ENCODE measurements at regions not wholly inside any gene's neighbourhood (a gene's known extent, or its start where the extent isn't known, plus 50 kb on each side); places are given as distances from the start of the nearest gene placed in this dataset.
A peak's percentile ranks its signal among the peaks of the same experiment; 100 is the strongest.
"Not testable (repeated sequence)": the region's sequence is repeated elsewhere in the genome, so short reads cannot be mapped to it uniquely, and the experiment has no call there.

GRCh38 chr2:57417007-57417406 is 629.6 kb upstream of the VRK2 start:
- no peak for DNase-seq (ENCODE audit: low read depth)

DNA sequence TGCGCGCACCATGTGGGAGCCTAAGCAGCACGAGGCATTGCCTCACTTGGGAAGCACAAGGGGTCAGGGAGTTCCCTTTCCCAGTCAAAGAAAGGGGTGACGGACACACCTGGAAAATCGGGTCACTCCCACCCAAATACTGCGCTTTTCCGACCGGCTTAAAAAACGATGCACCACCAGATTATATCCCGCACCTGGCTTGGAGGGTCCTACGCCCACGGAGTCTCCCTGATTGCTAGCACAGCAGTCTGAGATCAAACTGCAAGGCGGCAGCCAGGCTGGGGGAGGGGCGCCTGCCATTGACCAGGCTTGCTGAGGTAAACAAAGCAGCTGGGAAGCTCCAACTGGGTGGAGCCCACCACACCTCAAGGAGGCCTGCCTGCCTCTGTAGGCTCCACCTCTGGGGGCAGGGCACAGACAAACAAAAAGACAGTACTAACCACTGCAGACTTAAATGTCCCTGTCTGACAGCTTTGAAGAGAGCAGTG is 627.7 kb upstream of the VRK2 start:
- not testable (repeated sequence) for DNase-seq (ENCODE audit: low read depth)

DNA sequence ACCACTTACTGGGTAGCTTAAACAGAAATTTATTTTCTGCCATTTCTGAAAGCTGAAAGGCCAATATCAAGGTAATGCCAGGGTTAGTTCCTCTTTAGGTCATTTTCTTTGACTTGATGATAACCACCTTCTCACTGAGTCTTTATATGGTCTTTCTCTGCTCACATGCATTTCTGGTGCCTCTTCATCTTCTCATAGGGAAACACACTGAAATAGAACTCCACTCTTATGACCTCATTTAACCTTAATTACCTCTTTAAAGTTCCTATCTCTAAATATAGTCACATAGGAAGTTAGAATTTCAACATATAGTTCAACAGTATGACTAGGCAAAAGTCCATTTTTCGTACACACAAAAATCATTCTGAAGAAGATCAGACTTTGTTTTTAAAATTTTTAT is 616.8 kb upstream of the VRK2 start:
- no peak for DNase-seq (ENCODE audit: low read depth)

- no peak for DNase-seq (ENCODE audit: low read depth)
Measured at GRCh38 chr2:57432528-57432927, 614.1 kb upstream of the VRK2 start.

DNA sequence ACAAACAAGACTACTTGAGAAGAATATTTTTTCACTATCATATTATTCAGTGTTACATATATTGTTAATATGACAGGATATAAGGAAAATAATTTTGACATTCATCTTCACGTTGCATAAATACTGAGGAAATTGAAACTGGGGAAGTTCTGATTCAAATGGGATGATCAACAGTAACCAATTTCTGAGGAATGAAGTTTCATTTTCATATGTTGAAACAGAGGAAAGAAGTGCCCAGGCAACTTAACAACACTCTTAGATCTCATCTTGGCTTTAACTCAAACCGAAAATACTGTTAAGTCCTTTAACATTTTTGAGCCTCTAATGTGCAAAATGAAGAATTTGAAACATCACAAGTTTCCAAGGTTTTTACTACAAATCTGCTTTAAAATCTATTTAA is 612.2 kb upstream of the VRK2 start:
- no peak for DNase-seq (ENCODE audit: low read depth)

DNA sequence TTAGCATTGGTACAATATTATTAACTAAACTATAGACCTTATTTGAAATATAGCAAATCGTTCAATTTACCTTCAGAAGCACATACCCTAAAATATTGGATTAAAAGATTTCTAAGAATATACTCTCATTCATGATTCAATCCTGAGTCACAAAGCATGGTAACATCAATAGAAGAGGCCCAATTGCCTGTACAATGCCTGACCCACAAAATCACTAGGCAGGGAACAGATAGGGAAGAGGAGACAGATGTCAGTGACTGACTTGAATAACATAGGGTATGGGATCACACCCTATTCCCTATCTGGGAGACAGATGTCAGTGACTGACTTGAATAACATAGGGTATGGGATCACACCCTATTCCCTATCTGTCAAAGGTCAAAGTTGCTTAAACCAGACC is 611.6 kb upstream of the VRK2 start:
- DNase-seq (ENCODE audit: low read depth) = peak; percentile 49

DNA sequence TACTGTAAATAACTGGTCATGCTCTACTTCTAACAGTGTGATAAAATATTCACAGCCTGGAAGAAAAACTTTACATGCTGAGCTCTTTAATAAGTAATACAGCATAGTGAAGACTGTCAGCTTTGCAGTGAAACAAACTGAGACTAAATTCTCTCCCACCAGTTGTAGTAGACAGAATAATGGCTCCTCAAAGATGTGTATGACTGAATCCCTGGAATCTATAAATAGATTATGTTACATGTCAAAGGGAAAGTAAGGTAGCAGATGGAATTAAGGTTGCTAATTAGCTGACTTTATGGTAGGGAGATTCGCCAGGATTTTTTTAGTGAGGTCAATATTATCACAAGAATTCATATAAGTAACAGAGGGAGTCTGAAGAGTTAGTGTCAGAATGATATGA is 609.5 kb upstream of the VRK2 start:
- no peak for DNase-seq (ENCODE audit: low read depth)

DNA sequence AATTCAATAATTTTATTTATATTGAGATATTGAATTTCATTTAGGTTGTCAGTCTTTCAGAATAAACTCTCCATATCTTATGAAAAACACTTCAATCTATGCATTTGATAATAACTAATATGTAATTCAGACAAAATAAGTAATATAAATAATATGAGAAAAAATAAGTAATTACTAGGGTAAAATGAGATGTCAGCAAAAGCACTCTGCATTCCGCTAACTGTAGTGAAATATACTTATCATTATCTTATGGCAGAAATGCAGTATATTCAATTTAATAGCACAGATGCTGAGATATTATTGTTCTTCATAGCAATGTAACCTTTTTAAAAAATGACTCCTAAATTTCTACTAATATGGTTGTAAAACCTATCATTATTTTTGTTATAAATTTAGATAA is 606.2 kb upstream of the VRK2 start:
- no peak for DNase-seq (ENCODE audit: low read depth)

DNA sequence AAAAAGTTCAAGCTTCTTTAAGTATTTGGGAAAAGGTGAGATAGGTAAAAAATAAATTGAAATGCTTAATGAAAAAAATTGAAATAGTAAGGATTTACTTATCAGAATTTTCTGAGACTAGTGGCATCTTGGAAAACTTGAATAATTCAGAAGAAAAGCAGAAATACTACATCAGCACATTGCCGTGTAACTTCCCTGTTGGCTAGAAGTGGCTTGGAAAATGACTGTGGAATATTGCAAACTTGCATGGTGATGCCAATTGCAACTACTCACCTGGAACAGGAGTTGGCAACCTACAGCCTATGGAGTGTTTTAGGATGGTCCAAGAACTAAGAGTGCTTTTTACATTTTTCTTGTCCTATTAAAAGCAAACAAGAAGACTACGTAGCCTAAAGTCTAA is 603.5 kb upstream of the VRK2 start:
- DNase-seq (ENCODE audit: low read depth) = no peak

DNA sequence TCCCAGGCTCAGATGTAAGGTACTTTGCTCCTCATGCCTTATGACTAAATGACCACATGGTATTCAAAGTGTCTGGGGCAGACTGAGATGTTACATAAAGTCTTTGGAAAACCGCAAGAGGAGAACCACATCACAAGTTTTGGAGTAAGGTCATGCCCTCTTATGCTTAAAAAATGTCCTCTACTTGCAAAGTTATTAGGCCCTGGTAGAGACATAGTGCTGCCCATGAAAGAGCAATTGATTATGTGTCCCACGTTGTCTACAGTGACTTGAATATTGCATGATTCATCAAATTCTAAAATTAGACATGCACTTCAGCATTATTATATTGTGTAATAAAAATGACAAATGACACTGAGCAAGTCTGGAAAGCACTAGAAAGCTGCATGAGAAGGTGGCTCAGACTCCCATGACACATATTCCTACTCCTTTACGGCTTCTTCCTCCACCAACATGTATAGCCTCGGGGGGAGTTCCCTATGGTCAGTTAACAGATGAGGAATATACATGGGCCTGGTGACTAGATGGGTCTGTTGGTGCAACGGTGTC is 602.6 kb upstream of the VRK2 start:
- peak; percentile 89 for DNase-seq (ENCODE audit: low read depth)

DNA sequence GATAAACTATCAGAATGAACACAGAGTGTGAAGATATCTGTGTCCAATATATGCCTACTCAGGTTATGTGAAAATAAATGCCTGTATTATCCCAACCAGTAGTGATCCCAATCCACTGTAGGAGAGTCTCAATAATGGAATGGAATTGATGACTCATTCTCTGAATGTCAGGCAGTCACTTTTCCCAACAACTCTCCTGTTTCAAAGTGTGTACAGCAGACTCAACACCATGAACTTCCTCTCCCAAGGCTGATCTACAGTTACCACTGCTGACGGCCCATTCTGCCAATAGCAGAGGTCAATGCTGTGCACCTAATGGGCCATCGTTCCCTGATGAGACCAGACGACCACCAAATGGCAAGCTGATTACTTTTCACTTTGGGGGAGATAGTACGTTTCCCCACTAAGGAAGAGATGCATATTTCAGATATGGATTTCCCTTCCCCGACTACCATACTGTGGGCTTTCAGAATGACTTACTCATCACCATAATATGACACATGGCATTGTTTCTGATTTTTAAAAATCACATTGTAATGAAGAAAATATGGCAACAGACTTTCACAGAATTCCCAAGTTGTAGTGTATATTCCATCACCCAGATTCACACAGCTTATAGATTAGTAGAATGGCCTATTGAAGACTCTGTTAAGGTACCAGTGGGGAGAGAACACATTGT is 601.7 kb upstream of the VRK2 start:
- peak; percentile 26 for DNase-seq (ENCODE audit: low read depth)

- peak; percentile 3 for DNase-seq (ENCODE audit: low read depth)
Measured at GRCh38 chr2:57448816-57449215, 597.8 kb upstream of the VRK2 start.

- DNase-seq (ENCODE audit: low read depth) = no peak
Measured at GRCh38 chr2:57450170-57450569, 596.4 kb upstream of the VRK2 start.

DNA sequence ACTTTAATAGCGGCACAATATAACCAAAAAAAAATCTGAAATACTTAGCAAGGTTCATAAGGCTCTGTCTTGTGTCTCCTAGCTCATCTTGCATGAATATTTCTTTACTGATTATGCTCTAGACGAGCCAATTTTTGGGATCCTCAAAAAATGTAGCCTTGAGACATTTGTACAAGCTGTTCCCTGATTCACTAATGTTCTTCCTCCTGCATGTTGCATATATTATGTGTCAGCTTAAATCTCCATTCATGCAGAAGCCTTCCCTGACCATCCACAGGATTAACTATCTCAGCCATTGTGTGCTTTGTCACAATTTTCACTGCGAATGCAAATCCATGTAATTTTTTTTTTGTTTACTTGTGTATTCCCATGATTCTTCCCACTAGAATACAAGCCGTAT is 594.0 kb upstream of the VRK2 start:
- DNase-seq (ENCODE audit: low read depth) = no peak

DNA sequence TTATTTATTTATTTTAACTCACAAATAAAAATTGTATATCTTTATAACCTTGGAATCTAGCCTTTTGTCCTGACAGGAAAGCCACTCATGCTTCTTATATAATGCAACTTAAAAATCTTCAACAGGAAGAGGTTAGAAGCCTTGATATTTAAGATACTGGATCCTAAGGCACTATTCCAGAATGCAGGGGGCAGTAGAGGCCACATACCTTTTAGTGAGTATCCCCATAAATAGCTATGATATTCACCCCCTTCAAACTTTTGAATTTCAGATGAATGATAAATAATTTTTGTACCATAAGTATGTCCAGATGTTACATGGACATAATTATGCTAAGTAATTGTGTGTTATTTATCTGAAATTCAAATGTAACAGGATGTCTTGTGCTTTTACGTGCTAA is 592.7 kb upstream of the VRK2 start:
- DNase-seq (ENCODE audit: low read depth) = peak; percentile 6

DNA sequence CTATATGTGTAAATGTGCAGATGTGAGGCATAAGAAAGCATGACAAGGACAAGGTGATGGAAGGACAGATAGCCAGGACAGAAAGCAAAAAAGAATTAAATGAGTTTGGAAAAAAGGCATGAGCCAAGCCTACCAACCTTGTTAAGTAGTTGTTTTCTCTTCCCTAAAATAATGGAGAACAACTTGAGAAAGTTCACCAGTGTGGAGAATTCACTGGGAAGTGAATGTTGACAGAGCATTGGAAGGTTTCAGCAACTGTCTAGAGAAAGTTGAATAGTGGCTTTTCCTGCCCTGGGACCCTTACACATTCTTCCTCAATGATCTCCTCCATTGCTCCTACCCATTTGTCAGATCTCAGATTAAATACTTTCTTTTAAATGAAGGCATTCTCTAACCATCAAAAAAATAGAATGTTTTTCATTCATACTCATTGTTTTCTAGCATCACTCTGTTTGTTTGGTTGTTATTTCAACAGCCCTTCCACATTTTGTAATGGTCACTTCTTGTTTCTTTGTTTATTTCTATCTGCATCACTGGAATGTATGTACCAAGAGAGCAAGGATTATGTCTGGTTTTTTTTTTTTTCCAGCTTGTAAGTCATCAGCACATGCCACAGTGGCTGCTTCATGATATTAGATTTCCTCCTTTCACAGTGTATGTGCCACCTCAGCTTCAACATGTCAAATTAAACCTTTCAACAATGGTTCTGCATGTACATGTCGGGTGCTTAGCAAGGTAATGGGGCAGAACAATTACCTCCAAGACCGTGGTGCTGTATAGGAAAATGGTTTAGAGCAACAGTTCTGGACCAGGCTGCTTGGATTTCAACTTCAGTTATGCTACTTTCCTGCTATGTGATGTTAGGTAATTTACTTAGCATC is 586.0 kb upstream of the VRK2 start:
- DNase-seq (ENCODE audit: low read depth) = no peak

- DNase-seq (ENCODE audit: low read depth) = no peak
Measured at GRCh38 chr2:57461624-57462023, 585.0 kb upstream of the VRK2 start.

GRCh38 chr2:57465067-57465466 is 581.5 kb upstream of the VRK2 start:
- DNase-seq (ENCODE audit: low read depth) = no peak

DNA sequence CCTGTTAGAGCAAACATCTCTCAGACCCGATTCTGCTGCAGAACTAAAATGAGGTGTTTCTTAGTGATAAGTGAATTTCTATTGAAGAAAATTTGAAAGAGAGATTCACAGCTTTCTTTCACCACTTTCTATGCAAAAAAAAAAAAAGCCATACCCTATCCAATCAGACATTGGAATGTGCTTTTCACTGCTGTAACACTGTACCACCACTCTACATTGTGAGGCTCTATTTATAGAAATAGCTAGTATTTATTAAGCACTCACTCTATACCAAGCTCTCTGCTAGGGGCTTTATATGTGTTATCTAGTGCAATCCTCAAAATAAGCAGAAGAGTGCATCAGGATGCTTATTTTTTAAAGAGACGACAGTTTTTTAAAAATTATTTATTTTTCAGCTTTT is 580.6 kb upstream of the VRK2 start:
- DNase-seq (ENCODE audit: low read depth) = no peak

DNA sequence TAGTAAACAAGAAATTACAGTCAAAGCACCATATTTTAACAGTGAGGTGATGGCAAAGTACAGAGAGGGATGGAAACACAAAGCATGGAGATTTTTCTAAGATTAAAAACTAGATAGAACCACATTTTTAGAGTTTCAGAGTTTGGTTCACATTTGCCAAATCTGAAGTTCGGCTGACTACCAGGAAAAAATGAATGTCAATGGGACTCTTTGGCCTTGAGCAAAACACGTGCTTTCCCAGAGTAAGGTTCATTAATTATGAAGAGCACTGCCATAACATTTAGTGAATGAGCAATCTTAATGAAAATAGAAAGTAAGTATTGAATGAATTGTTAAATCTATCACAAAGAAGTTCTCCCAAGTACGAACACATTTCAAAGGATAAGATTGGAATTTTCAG is 571.2 kb upstream of the VRK2 start:
- DNase-seq (ENCODE audit: low read depth) = no peak

- DNase-seq (ENCODE audit: low read depth) = no peak
Measured at GRCh38 chr2:57479981-57480380, 566.6 kb upstream of the VRK2 start.

DNA sequence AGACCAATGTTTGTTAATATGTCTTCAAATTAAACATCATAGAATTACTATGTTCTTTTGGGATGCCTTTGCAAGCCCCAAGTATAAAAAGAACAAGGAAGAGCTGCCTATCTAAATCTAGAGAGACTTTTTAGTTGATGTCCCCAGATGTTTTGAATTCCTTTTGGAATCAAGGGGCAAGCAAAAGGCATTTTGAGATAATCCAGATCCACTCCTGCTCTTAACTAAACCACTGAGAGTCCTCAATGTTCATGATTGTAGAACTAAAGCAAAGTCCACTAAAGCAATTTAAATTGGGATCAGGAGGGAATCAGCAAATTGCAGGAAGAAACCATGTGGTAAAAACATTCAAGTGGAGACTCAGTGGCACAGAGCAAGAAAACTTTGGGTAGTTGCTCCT is 558.5 kb upstream of the VRK2 start:
- DNase-seq (ENCODE audit: low read depth) = no peak

DNA sequence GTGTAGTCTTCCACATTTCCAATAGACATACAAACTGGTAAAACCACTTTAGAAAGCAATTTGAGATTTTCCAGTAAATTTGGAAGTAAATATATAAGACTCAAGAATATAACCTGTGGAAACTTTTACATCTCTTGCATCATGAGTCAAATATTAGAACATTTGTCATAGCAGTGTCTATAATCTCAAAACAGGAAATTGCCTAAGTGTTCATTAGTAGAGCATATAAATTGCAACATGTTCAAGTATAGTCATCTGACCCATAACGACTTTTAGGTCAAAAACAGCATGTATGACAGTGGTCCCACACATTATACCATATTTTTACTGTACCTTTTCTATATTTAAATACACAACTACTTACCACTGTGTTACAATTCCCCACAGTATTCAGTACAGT is 555.9 kb upstream of the VRK2 start:
- no peak for DNase-seq (ENCODE audit: low read depth)
